ENCODE measurements at regions not wholly inside any gene's neighbourhood (a gene's known extent, or its start where the extent isn't known, plus 50 kb on each side); places are given as distances from the start of the nearest gene placed in this dataset.

DNA sequence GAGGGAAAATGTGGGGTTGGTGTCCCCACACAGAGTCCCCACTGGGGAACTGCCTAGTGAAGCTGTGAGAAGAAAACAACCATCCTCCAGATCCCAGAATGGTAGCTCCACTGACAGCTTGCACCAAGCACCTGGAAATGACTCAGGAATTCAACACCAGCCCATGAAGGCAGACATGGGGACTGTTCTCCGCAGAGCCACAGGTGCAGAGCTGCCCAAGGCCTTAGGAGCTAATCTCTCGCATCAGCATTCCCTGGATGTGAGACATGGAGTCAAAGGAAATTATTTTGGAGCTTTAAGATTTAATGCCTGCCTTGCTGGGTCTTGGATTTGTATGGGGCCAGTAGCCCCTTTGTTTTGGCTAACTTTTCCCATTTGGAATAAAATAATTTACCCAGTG is 367.9 kb downstream of the FAM133A start:
- TF ChIP-seq CTCF (IDR thresholded peaks at IDR 0.05) = no peak
- Histone ChIP-seq H3K27ac (no peak overlapping the region), H3K9me3 (no peaks in the 10 kb centered on the region), H3K36me3 (no peaks in the 10 kb centered on the region), H3K27me3 (no peaks in the 10 kb centered on the region), H3K4me3 (no peak overlapping the region), H3K4me1 (no peaks in the 10 kb centered on the region)
- intact Hi-C loops (cut with DNase I) = no loop called here
- no peak for DNase-seq (ENCODE audit: low spot score in 2 of 2)

DNA sequence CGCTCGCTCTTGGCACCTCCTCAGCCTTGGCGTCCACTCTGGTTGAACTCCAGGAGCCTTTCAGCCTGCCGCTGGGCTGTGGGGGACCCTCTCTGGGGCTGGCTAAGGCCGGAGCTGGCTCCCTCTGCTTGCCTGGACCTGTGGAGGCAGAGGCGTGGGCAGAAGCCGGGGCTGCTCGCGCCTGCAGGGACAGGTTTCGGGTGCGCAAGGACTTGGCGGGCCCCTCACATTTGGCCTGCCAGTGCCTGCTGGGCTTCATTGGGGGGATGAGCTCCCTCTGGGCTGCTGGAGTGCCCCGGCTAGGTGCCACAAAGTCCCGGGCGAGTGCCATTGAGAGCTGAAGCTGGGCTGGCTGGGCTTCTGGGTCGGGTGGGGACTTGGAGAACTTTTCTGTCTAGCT is 371.7 kb downstream of the FAM133A start:
- no peaks in the 10 kb centered on the region for H3K36me3 ChIP-seq
- no peak for TF ChIP-seq CTCF (IDR thresholded peaks at IDR 0.05)
- no peaks in the 10 kb centered on the region for H3K27me3 ChIP-seq
- no peaks in the 10 kb centered on the region for H3K4me1 ChIP-seq
- no peak for DNase-seq (ENCODE audit: low spot score in 2 of 2)
- H3K4me3 ChIP-seq = no peak overlapping the region
- no peak overlapping the region for H3K27ac ChIP-seq
- H3K9me3 ChIP-seq = no peaks in the 10 kb centered on the region
- intact Hi-C loops (cut with DNase I) = no loop called here

GRCh38 chrX:94051926-94052325 is 377.9 kb downstream of the FAM133A start:
- Histone ChIP-seq H3K27ac (no peak overlapping the region), H3K4me1 (no peaks in the 10 kb centered on the region), H3K9me3 (no peaks in the 10 kb centered on the region), H3K27me3 (no peaks in the 10 kb centered on the region), H3K4me3 (no peak overlapping the region), H3K36me3 (no peaks in the 10 kb centered on the region)
- TF ChIP-seq CTCF (IDR thresholded peaks at IDR 0.05) = no peak
- DNase-seq (ENCODE audit: low spot score in 2 of 2) = no peak
- intact Hi-C loops (cut with DNase I) = no loop called here

- TF ChIP-seq CTCF (IDR thresholded peaks at IDR 0.05) = no peak
- DNase-seq (ENCODE audit: low spot score in 2 of 2) = no peak
- intact Hi-C loops (cut with DNase I) = no loop called here
- Histone ChIP-seq H3K27ac (no peak overlapping the region), H3K4me1 (no peaks in the 10 kb centered on the region), H3K9me3 (no peaks in the 10 kb centered on the region), H3K36me3 (no peaks in the 10 kb centered on the region), H3K27me3 (no peaks in the 10 kb centered on the region), H3K4me3 (no peak overlapping the region)
Measured at GRCh38 chrX:94053575-94053974, 379.6 kb downstream of the FAM133A start.

GRCh38 chrX:94057385-94057784 is 383.4 kb downstream of the FAM133A start:
- no peak for TF ChIP-seq CTCF (IDR thresholded peaks at IDR 0.05)
- no peak overlapping the region for H3K4me3 ChIP-seq
- no peak for DNase-seq (ENCODE audit: low spot score in 2 of 2)
- intact Hi-C loops (cut with DNase I) = no loop called here
- H3K9me3 ChIP-seq = no peaks in the 10 kb centered on the region
- H3K27ac ChIP-seq = no peak overlapping the region
- no peaks in the 10 kb centered on the region for H3K27me3 ChIP-seq
- H3K36me3 ChIP-seq = no peaks in the 10 kb centered on the region
- no peaks in the 10 kb centered on the region for H3K4me1 ChIP-seq

GRCh38 chrX:94058728-94059382 is 384.8 kb downstream of the FAM133A start:
- no peaks in the 10 kb centered on the region for H3K9me3 ChIP-seq
- peak in 2 of 3 experiments; percentile 14 to 38 for TF ChIP-seq CTCF (IDR thresholded peaks at IDR 0.05)
- no peaks in the 10 kb centered on the region for H3K4me1 ChIP-seq
- no peak overlapping the region for H3K4me3 ChIP-seq
- DNase-seq (ENCODE audit: low spot score in 2 of 2) = no peak
- no peaks in the 10 kb centered on the region for H3K36me3 ChIP-seq
- no peaks in the 10 kb centered on the region for H3K27me3 ChIP-seq
- intact Hi-C loops (cut with DNase I) = no loop called here
- H3K27ac ChIP-seq = no peak overlapping the region

All from ascending aorta (tissue), 2 donors.